ENCODE measurements at regions not wholly inside any gene's neighbourhood (a gene's known extent, or its start where the extent isn't known, plus 50 kb on each side); places are given as distances from the start of the nearest gene placed in this dataset.

- H3K23ac ChIP-seq (ENCODE audit: low read length), result no peak overlapping the region
- H2AFZ ChIP-seq (ENCODE audit: insufficient read depth, low read length, poor library complexity), result no peak overlapping the region
- no peak overlapping the region for H3K4me2 ChIP-seq (ENCODE audit: low read length)
- no peak overlapping the region for H3K18ac ChIP-seq (ENCODE audit: low read length)
- H3K9me3 ChIP-seq (ENCODE audit: insufficient read depth, low read depth, low read length), result no peaks in the 10 kb centered on the region
- no peak for DNase-seq
- H4K12ac ChIP-seq (ENCODE audit: low read depth, low read length), result no peak overlapping the region
- no peak overlapping the region for H4K91ac ChIP-seq (ENCODE audit: low read depth, low read length)
- no peak overlapping the region for H3K27ac ChIP-seq (ENCODE audit: low read depth, low read length)
- H3K9ac ChIP-seq (ENCODE audit: low read length), result no peak overlapping the region
- H4K8ac ChIP-seq (ENCODE audit: low read depth, low read length), result no peak overlapping the region
- no peak overlapping the region for H2BK12ac ChIP-seq (ENCODE audit: low read length)
- no peak overlapping the region for H2BK5ac ChIP-seq (ENCODE audit: low read depth, low read length, poor library complexity)
- no peaks in the 10 kb centered on the region for H3K27me3 ChIP-seq (ENCODE audit: insufficient read depth, low read length)
- no peak overlapping the region for H3K4ac ChIP-seq (ENCODE audit: low read depth, low read length)
- H3K14ac ChIP-seq (ENCODE audit: low read length), result no peak overlapping the region
- H3K36me3 ChIP-seq (ENCODE audit: control insufficient read depth in 1 of 2, insufficient read depth in 2 of 2, low read length in 2 of 2), result no peaks in the 10 kb centered on the region
- H3K4me3 ChIP-seq (ENCODE audit: low read depth, low read length), result no peak overlapping the region
- no peaks in the 10 kb centered on the region for H3K79me2 ChIP-seq (ENCODE audit: control insufficient read depth, insufficient read depth, low read length, poor library complexity)
- no peak overlapping the region for H2AK5ac ChIP-seq (ENCODE audit: low read length)
- no peak overlapping the region for H2BK120ac ChIP-seq (ENCODE audit: insufficient read depth, low read length, poor library complexity)
- no peaks in the 10 kb centered on the region for H3K4me1 ChIP-seq (ENCODE audit: control insufficient read depth in 1 of 2, insufficient read depth in 2 of 2, low read length in 2 of 2)
- no peaks in the 10 kb centered on the region for H3K79me1 ChIP-seq (ENCODE audit: low read length)
- WGBS (ENCODE audit: extremely low coverage, insufficient coverage, insufficient read length), result no CpG with 5 or more reads among the region's 4 CpGs
Measured at GRCh38 chr5:120052916-120053828, 410.9 kb upstream of the PRR16 start.

- H4K91ac ChIP-seq (ENCODE audit: low read depth, low read length), result no peak overlapping the region
- no peak overlapping the region for H3K14ac ChIP-seq (ENCODE audit: low read length)
- H4K12ac ChIP-seq (ENCODE audit: low read depth, low read length), result no peak overlapping the region
- no peak overlapping the region for H3K18ac ChIP-seq (ENCODE audit: low read length)
- H3K23ac ChIP-seq (ENCODE audit: low read length), result no peak overlapping the region
- no peak overlapping the region for H3K27ac ChIP-seq (ENCODE audit: low read depth, low read length)
- no peak overlapping the region for H4K8ac ChIP-seq (ENCODE audit: low read depth, low read length)
- no peak overlapping the region for H3K4ac ChIP-seq (ENCODE audit: low read depth, low read length)
- no peak overlapping the region for H3K9ac ChIP-seq (ENCODE audit: low read length)
- H3K4me2 ChIP-seq (ENCODE audit: low read length), result no peak overlapping the region
- no peak overlapping the region for H2BK12ac ChIP-seq (ENCODE audit: low read length)
- H3K79me1 ChIP-seq (ENCODE audit: low read length), result no peaks in the 10 kb centered on the region
- no CpG with 5 or more reads among the region's 4 CpGs for WGBS (ENCODE audit: extremely low coverage, insufficient coverage, insufficient read length)
- DNase-seq, result no peak
- H2BK5ac ChIP-seq (ENCODE audit: low read depth, low read length, poor library complexity), result no peak overlapping the region
- no peak overlapping the region for H3K4me3 ChIP-seq (ENCODE audit: low read depth, low read length)
- no peaks in the 10 kb centered on the region for H3K4me1 ChIP-seq (ENCODE audit: control insufficient read depth in 1 of 2, insufficient read depth in 2 of 2, low read length in 2 of 2)
- no peak overlapping the region for H2AFZ ChIP-seq (ENCODE audit: insufficient read depth, low read length, poor library complexity)
- no peak overlapping the region for H2AK5ac ChIP-seq (ENCODE audit: low read length)
- no peaks in the 10 kb centered on the region for H3K27me3 ChIP-seq (ENCODE audit: insufficient read depth, low read length)
- no peaks in the 10 kb centered on the region for H3K79me2 ChIP-seq (ENCODE audit: control insufficient read depth, insufficient read depth, low read length, poor library complexity)
- no peak overlapping the region for H2BK120ac ChIP-seq (ENCODE audit: insufficient read depth, low read length, poor library complexity)
- no peaks in the 10 kb centered on the region for H3K36me3 ChIP-seq (ENCODE audit: control insufficient read depth in 1 of 2, insufficient read depth in 2 of 2, low read length in 2 of 2)
- no peaks in the 10 kb centered on the region for H3K9me3 ChIP-seq (ENCODE audit: insufficient read depth, low read depth, low read length)
Measured at GRCh38 chr5:120053841-120054240, 410.3 kb upstream of the PRR16 start.

DNA sequence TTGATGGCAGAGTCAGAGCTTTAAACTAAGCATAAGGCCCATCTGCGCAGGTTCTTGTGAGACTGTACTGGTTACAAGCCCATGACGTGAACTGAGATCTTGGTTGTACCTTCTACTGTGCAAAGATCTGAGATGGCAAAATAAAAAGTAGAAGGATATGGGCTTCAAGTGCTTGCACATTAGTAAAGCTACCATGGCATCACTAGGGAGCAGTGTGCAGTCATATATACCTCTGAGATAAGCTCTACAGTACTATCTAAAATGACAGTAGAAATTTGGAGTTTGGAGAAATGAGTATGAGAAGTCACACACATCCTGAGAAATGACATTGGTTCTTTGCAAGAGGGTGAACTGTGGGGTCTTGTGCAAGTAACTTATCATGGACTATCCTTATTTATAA lies 408.2 kb upstream of the PRR16 start:
- H3K36me3 ChIP-seq (ENCODE audit: control insufficient read depth in 1 of 2, insufficient read depth in 2 of 2, low read length in 2 of 2), result no peaks in the 10 kb centered on the region
- H4K12ac ChIP-seq (ENCODE audit: low read depth, low read length), result no peak overlapping the region
- no peak overlapping the region for H4K8ac ChIP-seq (ENCODE audit: low read depth, low read length)
- H3K4me3 ChIP-seq (ENCODE audit: low read depth, low read length), result no peak overlapping the region
- no peaks in the 10 kb centered on the region for H3K79me1 ChIP-seq (ENCODE audit: low read length)
- H3K27ac ChIP-seq (ENCODE audit: low read depth, low read length), result no peak overlapping the region
- no peak overlapping the region for H3K14ac ChIP-seq (ENCODE audit: low read length)
- no peak overlapping the region for H4K91ac ChIP-seq (ENCODE audit: low read depth, low read length)
- H3K4me1 ChIP-seq (ENCODE audit: control insufficient read depth in 1 of 2, insufficient read depth in 2 of 2, low read length in 2 of 2), result no peaks in the 10 kb centered on the region
- no peak overlapping the region for H3K9ac ChIP-seq (ENCODE audit: low read length)
- no peaks in the 10 kb centered on the region for H3K79me2 ChIP-seq (ENCODE audit: control insufficient read depth, insufficient read depth, low read length, poor library complexity)
- WGBS (ENCODE audit: extremely low coverage, insufficient coverage, insufficient read length), result no CpG with 5 or more reads among the region's 2 CpGs
- H3K18ac ChIP-seq (ENCODE audit: low read length), result no peak overlapping the region
- peak in 1 of 2 donors; percentile 2 for DNase-seq
- H3K4me2 ChIP-seq (ENCODE audit: low read length), result no peak overlapping the region
- no peak overlapping the region for H2BK120ac ChIP-seq (ENCODE audit: insufficient read depth, low read length, poor library complexity)
- H2AFZ ChIP-seq (ENCODE audit: insufficient read depth, low read length, poor library complexity), result no peak overlapping the region
- no peak overlapping the region for H3K4ac ChIP-seq (ENCODE audit: low read depth, low read length)
- no peak overlapping the region for H2AK5ac ChIP-seq (ENCODE audit: low read length)
- H2BK5ac ChIP-seq (ENCODE audit: low read depth, low read length, poor library complexity), result no peak overlapping the region
- no peak overlapping the region for H3K23ac ChIP-seq (ENCODE audit: low read length)
- no peaks in the 10 kb centered on the region for H3K9me3 ChIP-seq (ENCODE audit: insufficient read depth, low read depth, low read length)
- H3K27me3 ChIP-seq (ENCODE audit: insufficient read depth, low read length), result no peaks in the 10 kb centered on the region
- H2BK12ac ChIP-seq (ENCODE audit: low read length), result no peak overlapping the region

GRCh38 chr5:120062515-120062917 lies 401.6 kb upstream of the PRR16 start:
- Histone ChIP-seq H4K8ac (ENCODE audit: low read depth, low read length) (no peak overlapping the region), H3K14ac (ENCODE audit: low read length) (no peak overlapping the region), H3K18ac (ENCODE audit: low read length) (no peak overlapping the region), H3K23ac (ENCODE audit: low read length) (no peak overlapping the region), H3K9me3 (ENCODE audit: insufficient read depth, low read depth, low read length) (no peaks in the 10 kb centered on the region), H3K36me3 (ENCODE audit: control insufficient read depth in 1 of 2, insufficient read depth in 2 of 2, low read length in 2 of 2) (no peaks in the 10 kb centered on the region), H3K4ac (ENCODE audit: low read depth, low read length) (no peak overlapping the region), H2BK120ac (ENCODE audit: insufficient read depth, low read length, poor library complexity) (no peak overlapping the region), H2AK5ac (ENCODE audit: low read length) (no peak overlapping the region), H2BK12ac (ENCODE audit: low read length) (no peak overlapping the region), H3K27me3 (ENCODE audit: insufficient read depth, low read length) (no peaks in the 10 kb centered on the region), H4K91ac (ENCODE audit: low read depth, low read length) (no peak overlapping the region), H4K12ac (ENCODE audit: low read depth, low read length) (no peak overlapping the region), H3K4me1 (ENCODE audit: control insufficient read depth in 1 of 2, insufficient read depth in 2 of 2, low read length in 2 of 2) (no peaks in the 10 kb centered on the region), H3K79me2 (ENCODE audit: control insufficient read depth, insufficient read depth, low read length, poor library complexity) (no peaks in the 10 kb centered on the region), H3K27ac (ENCODE audit: low read depth, low read length) (no peak overlapping the region), H3K9ac (ENCODE audit: low read length) (no peak overlapping the region), H3K4me3 (ENCODE audit: low read depth, low read length) (no peak overlapping the region), H3K4me2 (ENCODE audit: low read length) (no peak overlapping the region), H2BK5ac (ENCODE audit: low read depth, low read length, poor library complexity) (no peak overlapping the region), H3K79me1 (ENCODE audit: low read length) (no peaks in the 10 kb centered on the region), H2AFZ (ENCODE audit: insufficient read depth, low read length, poor library complexity) (no peak overlapping the region)
- DNase-seq, result peak; percentile 51 to 92
- WGBS (ENCODE audit: extremely low coverage, insufficient coverage, insufficient read length), result no CpG with 5 or more reads among the region's 4 CpGs

Measured in trophoblast cell (in vitro differentiated cells and primary cell).